GM19035 (cell line): ENCODE measurements at regions not wholly inside any gene's neighbourhood (a gene's known extent, or its start where the extent isn't known, plus 50 kb on each side); places are given as distances from the start of the nearest gene placed in this dataset.
"Not testable (repeated sequence)": the region's sequence is repeated elsewhere in the genome, so short reads cannot be mapped to it uniquely, and the experiment has no call there.

Experiments used
- ATAC-seq: cut with Tn5 transposase; IDR thresholded peaks from one replicate; pipeline ENCODE4 v1.9.1; 2021; ENCODE audit not compliant: unreplicated experiment

DNA sequence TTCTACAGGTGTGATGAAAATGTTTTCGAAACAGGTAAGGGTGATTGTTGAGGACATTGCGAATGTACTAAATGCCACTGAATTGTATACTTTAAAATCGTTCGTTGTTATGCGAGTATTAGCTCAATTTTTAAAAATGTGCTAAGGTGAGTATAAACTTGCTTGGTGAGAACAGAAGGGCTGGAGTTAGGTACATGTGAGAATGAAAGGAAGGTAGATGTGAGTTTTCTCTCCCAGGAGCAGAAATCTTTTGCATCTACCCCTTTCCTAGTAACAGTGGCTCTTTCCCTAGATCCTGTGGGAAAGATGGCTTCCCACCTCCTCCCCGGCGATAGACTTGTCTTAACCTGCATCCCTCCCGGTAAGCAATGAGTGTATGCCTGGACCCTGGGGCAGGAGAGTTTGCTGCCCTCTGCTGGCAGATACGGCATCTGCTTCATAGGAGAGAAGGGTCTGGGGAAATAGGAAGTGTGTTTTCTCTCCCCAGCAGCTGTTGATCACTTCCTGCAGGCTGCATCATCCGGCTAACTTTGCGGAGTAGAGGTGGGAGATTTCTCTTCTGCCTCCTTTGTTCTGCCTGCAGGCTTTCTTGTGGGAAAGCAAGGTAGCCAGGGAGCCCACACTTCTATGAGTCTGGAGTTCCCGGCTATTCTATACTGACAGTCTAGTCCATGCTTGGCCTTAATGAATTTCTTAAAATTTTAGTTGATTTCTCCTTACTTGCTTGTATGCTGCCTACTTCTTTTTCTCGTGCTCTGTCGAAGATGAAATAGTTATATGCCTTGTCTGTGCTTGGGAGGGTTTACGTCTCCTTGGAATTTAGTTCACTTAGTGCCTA lies 373.3 kb upstream of the SEMA6A start:
- ATAC-seq = peak; percentile 100

GRCh38 chr5:116945613-116946382 lies 371.2 kb upstream of the SEMA6A start:
- ATAC-seq = not testable (repeated sequence)

GRCh38 chr5:116944183-116944582 lies 369.6 kb upstream of the SEMA6A start:
- no peak for ATAC-seq

DNA sequence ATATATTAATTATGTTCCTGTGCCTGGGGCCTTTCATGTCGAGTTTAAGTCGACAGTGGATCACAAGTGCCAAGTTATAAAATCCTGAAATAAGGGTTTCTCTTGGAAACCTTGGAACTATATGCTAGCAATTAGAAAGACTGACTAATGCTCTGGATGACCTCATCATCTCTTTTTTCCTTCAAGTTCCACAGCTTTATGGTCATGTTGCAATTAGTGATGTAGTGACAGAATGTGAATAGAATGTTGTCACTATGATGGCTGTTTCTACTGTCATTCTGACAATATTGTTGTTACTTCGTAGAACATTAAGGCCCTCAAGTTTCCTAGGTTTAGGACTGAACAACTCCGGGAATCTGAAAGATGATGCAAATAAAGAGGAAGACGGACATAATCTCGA lies 368.0 kb upstream of the SEMA6A start:
- no peak for ATAC-seq

DNA sequence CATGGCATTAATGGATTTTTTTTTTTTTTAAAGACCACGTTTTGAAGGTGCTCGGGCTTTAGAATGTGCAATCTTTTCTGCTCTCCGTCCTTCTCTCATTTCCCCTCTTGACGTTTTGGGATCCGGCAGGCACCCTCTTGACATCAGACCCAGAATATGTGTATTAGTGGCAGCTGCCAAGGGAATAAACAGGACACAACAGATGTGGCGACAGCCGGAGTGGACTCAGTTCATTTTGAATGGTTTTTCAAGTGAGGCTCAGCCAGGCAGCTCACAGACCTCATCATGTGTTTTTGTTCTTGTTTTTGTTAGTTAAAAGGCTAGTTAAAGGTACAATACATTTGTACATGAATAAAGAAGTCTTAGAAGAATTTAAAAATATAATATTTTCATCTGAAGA lies 365.0 kb upstream of the SEMA6A start:
- ATAC-seq = no peak

- no peak for ATAC-seq
These were observed 363.9 kb upstream of the SEMA6A start for GRCh38 chr5:116938488-116938887.

- ATAC-seq = no peak
These were observed 361.0 kb upstream of the SEMA6A start for GRCh38 chr5:116935561-116936162.

DNA sequence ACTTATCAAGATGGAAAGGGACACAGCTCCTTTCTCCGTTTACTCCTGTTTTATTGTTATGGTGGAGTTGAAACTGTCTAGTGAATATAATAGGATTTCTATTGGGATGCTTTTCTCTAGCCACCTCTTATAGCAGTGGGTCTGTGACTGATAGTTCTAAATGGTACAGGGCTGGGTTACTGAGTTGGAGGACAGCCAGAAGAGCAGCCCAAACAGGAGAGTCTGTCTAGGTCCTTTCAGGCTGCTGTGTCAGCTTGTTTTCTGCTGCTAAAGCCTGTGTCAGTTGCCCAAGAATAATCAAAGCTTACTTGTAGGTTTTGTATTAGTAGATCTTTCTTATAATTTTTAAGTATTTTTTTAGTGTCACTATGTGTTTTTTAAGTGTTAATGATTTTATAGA lies 356.0 kb upstream of the SEMA6A start:
- ATAC-seq = no peak

GRCh38 chr5:116923344-116923743 lies 348.7 kb upstream of the SEMA6A start:
- ATAC-seq = no peak

DNA sequence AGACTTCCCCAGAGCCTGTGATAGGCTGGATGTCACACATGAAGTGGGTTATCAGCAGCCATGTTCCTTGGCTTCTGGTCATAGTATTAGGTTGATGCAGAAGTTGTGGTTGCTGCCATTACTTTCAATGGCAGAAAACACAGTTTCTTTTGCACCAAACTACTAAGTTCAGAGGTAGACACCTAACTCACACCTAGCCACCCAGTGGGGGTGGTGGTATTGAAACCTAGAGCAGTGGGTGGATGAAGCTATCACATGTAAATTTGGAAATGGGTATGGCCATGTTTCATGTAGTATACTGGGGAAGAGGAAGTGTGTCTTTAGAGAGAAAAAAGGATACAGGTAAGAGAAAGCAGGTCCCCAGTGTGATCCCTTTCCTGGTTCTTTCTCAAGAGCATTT lies 347.9 kb upstream of the SEMA6A start:
- ATAC-seq = peak; percentile 89

GRCh38 chr5:116914869-116915504 lies 340.4 kb upstream of the SEMA6A start:
- ATAC-seq = no peak

GRCh38 chr5:116912221-116912620 lies 337.6 kb upstream of the SEMA6A start:
- ATAC-seq = no peak

DNA sequence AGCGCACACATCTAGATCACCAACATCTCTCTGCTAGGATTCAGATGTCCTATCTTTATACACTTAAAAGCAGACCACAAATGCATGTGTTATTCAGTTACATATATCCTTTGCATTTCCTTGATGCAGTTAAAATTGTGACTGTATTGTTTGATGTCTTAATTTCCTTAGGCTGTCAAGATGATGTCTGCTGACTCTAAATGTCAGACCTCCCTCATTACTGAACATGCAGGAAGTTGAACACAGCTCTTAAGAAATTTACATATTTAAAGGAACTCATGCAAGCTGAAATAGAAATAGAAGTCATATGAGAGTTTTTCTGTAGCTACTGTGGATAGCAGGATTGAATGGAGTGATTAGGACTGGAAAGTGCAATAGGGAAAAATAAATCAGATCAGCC lies 336.5 kb upstream of the SEMA6A start:
- ATAC-seq = no peak

- peak; percentile 74 for ATAC-seq
These were observed 333.9 kb upstream of the SEMA6A start for GRCh38 chr5:116908537-116908936.

DNA sequence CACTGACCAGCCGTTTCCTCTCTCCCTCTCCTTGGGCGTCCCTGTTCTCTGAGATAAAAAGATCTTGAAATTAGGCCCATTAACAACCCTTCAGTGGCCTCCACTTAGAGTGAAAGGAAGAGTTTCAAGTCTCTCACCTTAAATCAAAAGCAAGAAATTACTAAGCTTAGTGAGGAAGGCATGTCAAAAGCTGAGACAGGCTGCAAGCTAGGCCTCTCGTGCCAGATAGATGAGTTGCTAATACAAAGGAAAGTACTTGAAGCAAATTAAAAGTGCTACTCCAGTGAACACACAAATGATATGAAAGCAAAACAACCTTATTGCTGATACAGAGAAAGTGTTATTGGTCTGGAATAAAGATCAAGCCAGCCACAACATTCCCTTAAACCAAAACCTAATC lies 331.3 kb upstream of the SEMA6A start:
- ATAC-seq = no peak

DNA sequence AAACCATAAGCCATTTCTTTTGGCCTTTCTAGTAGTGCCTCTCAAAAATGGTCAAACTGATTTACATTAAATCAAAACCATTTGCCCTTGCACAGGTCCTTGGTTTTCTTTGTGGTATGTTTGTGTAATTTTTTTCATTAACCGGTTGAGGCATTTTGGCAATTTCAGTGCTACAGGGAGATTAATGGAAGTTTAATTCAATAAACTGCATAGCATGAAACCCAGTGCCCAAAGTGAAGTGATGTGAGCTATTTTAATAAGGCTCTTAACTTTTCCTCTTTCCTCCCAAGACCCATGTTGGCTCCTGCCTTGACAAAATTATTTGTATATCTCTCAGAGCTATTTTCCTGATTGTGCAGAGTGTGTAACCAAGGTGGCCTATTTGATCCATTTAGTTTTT lies 326.2 kb upstream of the SEMA6A start:
- ATAC-seq = no peak

DNA sequence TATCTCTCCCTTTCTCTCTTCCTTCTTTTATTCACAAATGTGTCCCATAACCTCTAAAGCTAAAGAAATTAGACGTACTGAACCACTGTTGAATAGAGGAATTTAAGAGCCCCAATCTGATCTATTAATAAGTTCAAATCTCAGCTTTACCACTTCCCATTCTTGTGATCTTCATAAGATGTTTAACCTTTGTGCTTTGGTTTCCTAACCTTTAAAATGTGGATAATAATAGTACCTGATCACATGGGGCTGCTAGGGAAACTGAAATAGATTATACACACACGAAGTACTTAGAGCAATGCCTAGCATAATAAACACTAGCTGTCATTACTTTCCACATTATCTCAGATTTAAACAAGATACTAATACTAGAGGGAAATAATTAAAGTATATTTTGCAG lies 324.3 kb upstream of the SEMA6A start:
- ATAC-seq = peak; percentile 60

- no peak for ATAC-seq
These were observed 322.7 kb upstream of the SEMA6A start for GRCh38 chr5:116897291-116897690.

DNA sequence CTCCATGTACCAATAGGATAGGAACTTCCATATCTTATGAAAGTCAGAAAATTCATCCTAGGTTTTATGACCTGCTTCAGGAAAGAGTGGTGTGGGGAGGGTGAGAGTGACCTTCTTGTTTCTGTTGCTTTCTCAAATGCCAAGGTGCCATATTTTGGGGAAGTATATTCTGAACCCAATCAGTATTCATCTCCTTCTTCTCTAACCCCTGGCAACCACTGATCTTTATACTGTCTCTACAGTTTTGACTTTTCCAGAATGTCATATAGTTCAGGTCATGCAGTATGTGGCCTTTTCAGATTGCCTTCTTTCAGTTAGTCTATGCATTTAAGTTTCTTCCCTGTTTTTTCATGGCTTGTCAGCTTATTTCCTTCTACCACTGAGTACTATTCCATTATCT lies 321.4 kb upstream of the SEMA6A start:
- no peak for ATAC-seq

GRCh38 chr5:116892993-116893392 lies 318.4 kb upstream of the SEMA6A start:
- no peak for ATAC-seq

DNA sequence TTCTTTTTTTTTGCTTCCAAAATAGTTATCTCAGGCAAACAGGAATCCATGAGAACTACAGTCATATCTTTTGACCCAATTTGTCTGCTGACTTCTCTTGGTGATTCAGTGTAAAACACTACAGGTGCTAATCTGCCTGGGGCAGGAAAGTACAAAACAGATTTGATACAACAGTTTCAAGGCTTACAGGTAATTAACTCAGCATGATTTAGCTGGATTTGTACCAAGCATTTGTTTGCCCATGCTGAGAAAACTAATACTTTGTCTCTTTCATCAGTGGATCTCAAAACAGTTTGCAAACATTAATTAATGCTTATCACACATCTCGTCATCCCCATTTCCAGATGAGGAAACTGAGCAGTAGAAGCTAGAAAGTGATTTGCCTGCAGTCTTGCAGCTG lies 312.5 kb upstream of the SEMA6A start:
- no peak for ATAC-seq
